ENCODE measurements at regions not wholly inside any gene's neighbourhood (a gene's known extent, or its start where the extent isn't known, plus 50 kb on each side); places are given as distances from the start of the nearest gene placed in this dataset.

- H4K20me1 ChIP-seq (ENCODE audit: insufficient read depth, low read length): no peaks in the 10 kb centered on the region
- no peak for TF ChIP-seq CTCF (IDR thresholded peaks at IDR 0.05; ENCODE audit: insufficient read depth, low read depth, low read length)
- no peak for TF ChIP-seq EZH2 (IDR thresholded peaks at IDR 0.05; ENCODE audit: insufficient read depth, low read length)
- Mint-ChIP-seq H3K4me1 (ENCODE audit: low read depth, unreplicated experiment) (no peaks in the 10 kb centered on the region), H3K36me3 (ENCODE audit: low read depth, unreplicated experiment) (no peaks in the 10 kb centered on the region), H3K27ac (ENCODE audit: unreplicated experiment) (no peak overlapping the region), H3K4me3 (ENCODE audit: unreplicated experiment) (no peak overlapping the region), H3K27me3 (ENCODE audit: low read depth, unreplicated experiment) (no peaks in the 10 kb centered on the region), H3K9me3 (ENCODE audit: unreplicated experiment) (no peaks in the 10 kb centered on the region)
- H3K9me3 ChIP-seq (ENCODE audit: insufficient read depth, low read depth, low read length): no peaks in the 10 kb centered on the region
- H3K9ac ChIP-seq (ENCODE audit: low read length): no peak overlapping the region
- H3K4me3 ChIP-seq (ENCODE audit: insufficient read depth, low read depth, low read length): no peak overlapping the region
- FAIRE-seq: no peak
- H3K27ac ChIP-seq (ENCODE audit: low read depth, low read length): no peak overlapping the region
- H3K36me3 ChIP-seq (ENCODE audit: insufficient read depth, low read length): no peaks in the 10 kb centered on the region
- H2AFZ ChIP-seq (ENCODE audit: low read depth, low read length): no peak overlapping the region
- H3K27me3 ChIP-seq (ENCODE audit: insufficient read depth, low read length): no peaks in the 10 kb centered on the region
- no peaks in the 10 kb centered on the region for H3K4me1 ChIP-seq (ENCODE audit: insufficient read depth, low read length)
- no peak for DNase-seq (ENCODE audit: low read depth)
- no peaks in the 10 kb centered on the region for H3K79me2 ChIP-seq (ENCODE audit: insufficient read depth, low read length)
- no peak overlapping the region for H3K4me2 ChIP-seq (ENCODE audit: low read length)
Measured at GRCh38 chr14:87443039-87443438, 549.9 kb downstream of the GALC start.

- no peaks in the 10 kb centered on the region for H3K4me1 ChIP-seq (ENCODE audit: insufficient read depth, low read length)
- no peaks in the 10 kb centered on the region for H3K9me3 ChIP-seq (ENCODE audit: insufficient read depth, low read depth, low read length)
- H4K20me1 ChIP-seq (ENCODE audit: insufficient read depth, low read length): no peaks in the 10 kb centered on the region
- DNase-seq (ENCODE audit: low read depth): no peak
- H3K27me3 Mint-ChIP-seq (ENCODE audit: low read depth, unreplicated experiment): no peaks in the 10 kb centered on the region
- no peaks in the 10 kb centered on the region for H3K79me2 ChIP-seq (ENCODE audit: insufficient read depth, low read length)
- H3K27ac Mint-ChIP-seq (ENCODE audit: unreplicated experiment): no peak overlapping the region
- peaks cover 5% of the 10 kb centered on the region for H3K4me1 Mint-ChIP-seq (ENCODE audit: low read depth, unreplicated experiment)
- H3K4me2 ChIP-seq (ENCODE audit: low read length): no peak overlapping the region
- no peak for TF ChIP-seq CTCF (IDR thresholded peaks at IDR 0.05; ENCODE audit: insufficient read depth, low read depth, low read length)
- TF ChIP-seq EZH2 (IDR thresholded peaks at IDR 0.05; ENCODE audit: insufficient read depth, low read length): no peak
- no peaks in the 10 kb centered on the region for H3K36me3 ChIP-seq (ENCODE audit: insufficient read depth, low read length)
- no peak overlapping the region for H3K27ac ChIP-seq (ENCODE audit: low read depth, low read length)
- H3K9me3 Mint-ChIP-seq (ENCODE audit: unreplicated experiment): no peaks in the 10 kb centered on the region
- no peaks in the 10 kb centered on the region for H3K27me3 ChIP-seq (ENCODE audit: insufficient read depth, low read length)
- H3K9ac ChIP-seq (ENCODE audit: low read length): no peak overlapping the region
- no peak overlapping the region for H3K4me3 ChIP-seq (ENCODE audit: insufficient read depth, low read depth, low read length)
- FAIRE-seq: no peak
- no peaks in the 10 kb centered on the region for H3K36me3 Mint-ChIP-seq (ENCODE audit: low read depth, unreplicated experiment)
- no peak overlapping the region for H3K4me3 Mint-ChIP-seq (ENCODE audit: unreplicated experiment)
- H2AFZ ChIP-seq (ENCODE audit: low read depth, low read length): no peak overlapping the region
Measured at GRCh38 chr14:87437158-87437557, 555.8 kb downstream of the GALC start.

GRCh38 chr14:87434680-87435079, 558.3 kb downstream of the GALC start:
- Mint-ChIP-seq H3K36me3 (ENCODE audit: low read depth, unreplicated experiment) (peaks cover 2% of the 10 kb centered on the region), H3K9me3 (ENCODE audit: unreplicated experiment) (peaks cover 3% of the 10 kb centered on the region), H3K4me3 (ENCODE audit: unreplicated experiment) (no peak overlapping the region), H3K27ac (ENCODE audit: unreplicated experiment) (no peak overlapping the region), H3K4me1 (ENCODE audit: low read depth, unreplicated experiment) (peaks cover 13% of the 10 kb centered on the region), H3K27me3 (ENCODE audit: low read depth, unreplicated experiment) (no peaks in the 10 kb centered on the region)
- Histone ChIP-seq H3K36me3 (ENCODE audit: insufficient read depth, low read length) (no peaks in the 10 kb centered on the region), H3K79me2 (ENCODE audit: insufficient read depth, low read length) (no peaks in the 10 kb centered on the region), H3K27ac (ENCODE audit: low read depth, low read length) (no peak overlapping the region), H3K9ac (ENCODE audit: low read length) (no peak overlapping the region), H3K27me3 (ENCODE audit: insufficient read depth, low read length) (no peaks in the 10 kb centered on the region), H3K4me3 (ENCODE audit: insufficient read depth, low read depth, low read length) (no peak overlapping the region), H3K4me1 (ENCODE audit: insufficient read depth, low read length) (no peaks in the 10 kb centered on the region), H2AFZ (ENCODE audit: low read depth, low read length) (no peak overlapping the region), H4K20me1 (ENCODE audit: insufficient read depth, low read length) (no peaks in the 10 kb centered on the region), H3K9me3 (ENCODE audit: insufficient read depth, low read depth, low read length) (no peaks in the 10 kb centered on the region), H3K4me2 (ENCODE audit: low read length) (no peak overlapping the region)
- DNase-seq (ENCODE audit: low read depth) (no peak), FAIRE-seq (no peak)
- TF ChIP-seq CTCF (IDR thresholded peaks at IDR 0.05; ENCODE audit: insufficient read depth, low read depth, low read length): no peak
- TF ChIP-seq EZH2 (IDR thresholded peaks at IDR 0.05; ENCODE audit: insufficient read depth, low read length): no peak
